ENCODE measurements at regions not wholly inside any gene's neighbourhood (a gene's known extent, or its start where the extent isn't known, plus 50 kb on each side); places are given as distances from the start of the nearest gene placed in this dataset.
"Not testable (repeated sequence)": the region's sequence is repeated elsewhere in the genome, so short reads cannot be mapped to it uniquely, and the experiment has no call there.

GRCh38 chr7:119472408-119473038 is 800.5 kb upstream of the KCND2 start:
- DNase-seq, result no peak

GRCh38 chr7:119482209-119482608 is 790.8 kb upstream of the KCND2 start:
- no peak for DNase-seq

- DNase-seq, result no peak
Observed at GRCh38 chr7:119482671-119483070, 790.3 kb upstream of the KCND2 start.

- DNase-seq, result no peak
Observed at GRCh38 chr7:119483364-119483763, 789.6 kb upstream of the KCND2 start.

GRCh38 chr7:119514326-119514725 is 758.6 kb upstream of the KCND2 start:
- no peak for DNase-seq

GRCh38 chr7:119515214-119515613 is 757.8 kb upstream of the KCND2 start:
- no peak for DNase-seq

GRCh38 chr7:119515962-119516361 is 757.0 kb upstream of the KCND2 start:
- no peak for DNase-seq

GRCh38 chr7:119522263-119522662 is 750.7 kb upstream of the KCND2 start:
- no peak for DNase-seq

GRCh38 chr7:119522698-119523097 is 750.3 kb upstream of the KCND2 start:
- DNase-seq, result no peak

- DNase-seq, result no peak
Observed at GRCh38 chr7:119545118-119545517, 727.9 kb upstream of the KCND2 start.

- no peak for DNase-seq
Observed at GRCh38 chr7:119555788-119556187, 717.2 kb upstream of the KCND2 start.

- no peak for DNase-seq
Observed at GRCh38 chr7:119556436-119556835, 716.5 kb upstream of the KCND2 start.

GRCh38 chr7:119561751-119562150 is 711.2 kb upstream of the KCND2 start:
- DNase-seq, result no peak

GRCh38 chr7:119562839-119563238 is 710.1 kb upstream of the KCND2 start:
- no peak for DNase-seq

- no peak for DNase-seq
Observed at GRCh38 chr7:119571666-119572065, 701.3 kb upstream of the KCND2 start.

- DNase-seq, result no peak
Observed at GRCh38 chr7:119572132-119572531, 700.8 kb upstream of the KCND2 start.

GRCh38 chr7:119572541-119572940 is 700.4 kb upstream of the KCND2 start:
- DNase-seq, result no peak

GRCh38 chr7:119578116-119578515 is 694.9 kb upstream of the KCND2 start:
- no peak for DNase-seq

- DNase-seq, result no peak
Observed at GRCh38 chr7:119594956-119595355, 678.0 kb upstream of the KCND2 start.

GRCh38 chr7:119596651-119597050 is 676.3 kb upstream of the KCND2 start:
- no peak for DNase-seq

- DNase-seq, result no peak
Observed at GRCh38 chr7:119606297-119606696, 666.7 kb upstream of the KCND2 start.

- DNase-seq, result no peak
Observed at GRCh38 chr7:119620769-119621168, 652.2 kb upstream of the KCND2 start.

- DNase-seq, result no peak
Observed at GRCh38 chr7:119623427-119623826, 649.5 kb upstream of the KCND2 start.

- DNase-seq, result no peak
Observed at GRCh38 chr7:119630406-119630969, 642.5 kb upstream of the KCND2 start.

GRCh38 chr7:119633812-119634211 is 639.2 kb upstream of the KCND2 start:
- DNase-seq, result not testable (repeated sequence)
